ENCODE measurements at regions not wholly inside any gene's neighbourhood (a gene's known extent, or its start where the extent isn't known, plus 50 kb on each side); places are given as distances from the start of the nearest gene placed in this dataset.
A peak's percentile ranks its signal among the peaks of the same experiment; 100 is the strongest.

DNA sequence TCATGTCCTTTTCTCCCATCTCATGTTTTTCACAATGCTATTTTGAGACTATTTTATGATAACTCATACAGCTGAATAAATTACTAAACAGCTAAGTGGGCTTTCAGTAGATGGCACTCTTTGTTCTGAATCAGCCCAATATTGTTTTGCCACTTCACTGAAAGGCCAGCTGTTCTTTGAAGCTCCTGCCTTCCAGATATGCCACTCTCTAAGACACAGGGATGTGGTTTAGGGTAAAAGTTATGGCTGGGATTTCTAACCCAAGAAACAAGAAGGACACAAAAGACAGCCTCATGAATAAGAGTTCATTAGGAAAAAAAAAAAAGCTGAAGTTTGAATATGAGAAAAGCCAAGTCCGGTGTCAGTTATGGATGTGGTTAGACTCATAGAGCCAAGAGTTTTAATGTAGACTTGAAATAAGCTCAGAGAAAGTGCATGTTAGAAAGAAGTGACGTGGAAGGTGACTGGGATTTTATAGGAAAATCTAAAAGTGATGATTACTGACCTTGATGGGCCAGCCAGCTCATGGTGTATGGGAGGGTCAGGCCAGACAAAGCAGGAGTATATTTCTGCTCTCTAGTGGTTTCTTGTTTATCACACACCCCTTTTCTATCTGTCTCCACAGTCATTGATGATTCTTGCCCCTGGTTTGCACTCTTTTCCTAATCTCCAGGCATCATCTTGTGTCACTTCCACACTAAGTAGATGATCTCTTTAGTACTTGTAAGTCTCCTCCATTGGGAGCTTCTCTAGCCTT is 488.5 kb downstream of the NR2F1-AS1 start:
- Histone ChIP-seq H3K4me2 (ENCODE audit: insufficient read depth, low read length) (no peak overlapping the region), H4K20me1 (ENCODE audit: insufficient read depth, low read length) (no peaks in the 10 kb centered on the region), H2AFZ (ENCODE audit: low read length) (peak overlapping the region; percentile 48), H3K27ac (ENCODE audit: low read depth, low read length) (no peak overlapping the region), H3K4me3 (ENCODE audit: insufficient read depth, low read length) (no peak overlapping the region), H3K9me3 (ENCODE audit: low read depth, low read length) (no peaks in the 10 kb centered on the region), H3K27me3 (ENCODE audit: insufficient read depth, low read length) (no peaks in the 10 kb centered on the region), H3K4me1 (ENCODE audit: insufficient read depth, low read length) (peaks cover 3% of the 10 kb centered on the region), H3K36me3 (ENCODE audit: insufficient read depth, low read length) (no peaks in the 10 kb centered on the region), H3K79me2 (ENCODE audit: insufficient read depth, low read length) (no peaks in the 10 kb centered on the region)
- DNase-seq (ENCODE audit: insufficient read length, low spot score, missing footprints) = no peak
- peak; percentile 52 for TF ChIP-seq CTCF (IDR thresholded peaks at IDR 0.05; ENCODE audit: extremely low read depth, low read depth, low read length)

- Histone ChIP-seq H3K4me1 (ENCODE audit: insufficient read depth, low read length) (peaks cover 3% of the 10 kb centered on the region), H3K4me2 (ENCODE audit: insufficient read depth, low read length) (no peak overlapping the region), H4K20me1 (ENCODE audit: insufficient read depth, low read length) (no peaks in the 10 kb centered on the region), H3K9me3 (ENCODE audit: low read depth, low read length) (no peaks in the 10 kb centered on the region), H3K36me3 (ENCODE audit: insufficient read depth, low read length) (no peaks in the 10 kb centered on the region), H2AFZ (ENCODE audit: low read length) (no peak overlapping the region), H3K27me3 (ENCODE audit: insufficient read depth, low read length) (no peaks in the 10 kb centered on the region), H3K27ac (ENCODE audit: low read depth, low read length) (no peak overlapping the region), H3K4me3 (ENCODE audit: insufficient read depth, low read length) (no peak overlapping the region), H3K79me2 (ENCODE audit: insufficient read depth, low read length) (no peaks in the 10 kb centered on the region)
- no peak for TF ChIP-seq CTCF (IDR thresholded peaks at IDR 0.05; ENCODE audit: extremely low read depth, low read depth, low read length)
- DNase-seq (ENCODE audit: insufficient read length, low spot score, missing footprints) = no peak
These were observed 490.3 kb downstream of the NR2F1-AS1 start for GRCh38 chr5:93090698-93091097.

GRCh38 chr5:93088592-93089389 is 492.2 kb downstream of the NR2F1-AS1 start:
- Histone ChIP-seq H3K4me1 (ENCODE audit: insufficient read depth, low read length) (peaks cover 3% of the 10 kb centered on the region), H3K27ac (ENCODE audit: low read depth, low read length) (no peak overlapping the region), H3K36me3 (ENCODE audit: insufficient read depth, low read length) (no peaks in the 10 kb centered on the region), H3K79me2 (ENCODE audit: insufficient read depth, low read length) (no peaks in the 10 kb centered on the region), H3K9me3 (ENCODE audit: low read depth, low read length) (no peaks in the 10 kb centered on the region), H3K4me2 (ENCODE audit: insufficient read depth, low read length) (no peak overlapping the region), H4K20me1 (ENCODE audit: insufficient read depth, low read length) (no peaks in the 10 kb centered on the region), H3K4me3 (ENCODE audit: insufficient read depth, low read length) (no peak overlapping the region), H3K27me3 (ENCODE audit: insufficient read depth, low read length) (no peaks in the 10 kb centered on the region), H2AFZ (ENCODE audit: low read length) (no peak overlapping the region)
- DNase-seq (ENCODE audit: insufficient read length, low spot score, missing footprints) = no peak
- no peak for TF ChIP-seq CTCF (IDR thresholded peaks at IDR 0.05; ENCODE audit: extremely low read depth, low read depth, low read length)

GRCh38 chr5:93087326-93087725 is 493.7 kb downstream of the NR2F1-AS1 start:
- H3K4me2 ChIP-seq (ENCODE audit: insufficient read depth, low read length) = no peak overlapping the region
- H3K9me3 ChIP-seq (ENCODE audit: low read depth, low read length) = no peaks in the 10 kb centered on the region
- H3K27me3 ChIP-seq (ENCODE audit: insufficient read depth, low read length) = no peaks in the 10 kb centered on the region
- TF ChIP-seq CTCF (IDR thresholded peaks at IDR 0.05; ENCODE audit: extremely low read depth, low read depth, low read length) = no peak
- no peaks in the 10 kb centered on the region for H4K20me1 ChIP-seq (ENCODE audit: insufficient read depth, low read length)
- H3K4me3 ChIP-seq (ENCODE audit: insufficient read depth, low read length) = no peak overlapping the region
- DNase-seq (ENCODE audit: insufficient read length, low spot score, missing footprints) = no peak
- H3K4me1 ChIP-seq (ENCODE audit: insufficient read depth, low read length) = peaks cover 1% of the 10 kb centered on the region
- no peaks in the 10 kb centered on the region for H3K79me2 ChIP-seq (ENCODE audit: insufficient read depth, low read length)
- H3K36me3 ChIP-seq (ENCODE audit: insufficient read depth, low read length) = no peaks in the 10 kb centered on the region
- H2AFZ ChIP-seq (ENCODE audit: low read length) = no peak overlapping the region
- H3K27ac ChIP-seq (ENCODE audit: low read depth, low read length) = no peak overlapping the region
